ENCODE measurements at regions not wholly inside any gene's neighbourhood (a gene's known extent, or its start where the extent isn't known, plus 50 kb on each side); places are given as distances from the start of the nearest gene placed in this dataset.
A peak's percentile ranks its signal among the peaks of the same experiment; 100 is the strongest.

GRCh38 chr7:17206349-17206905 is 92.0 kb upstream of the AHR start (continued):
- TF ChIP-seq ZHX1 (CRISPR knock-in tag; IDR thresholded peaks at IDR 0.05; ENCODE audit: low read depth) (no peak; the same call in 1 of the 2 replicates), SP4 (CRISPR knock-in tag; IDR thresholded peaks at IDR 0.05) (no peak), ZSCAN31 (CRISPR knock-in tag; IDR thresholded peaks at IDR 0.05; ENCODE audit: low read depth) (no peak), ZSCAN29 (CRISPR knock-in tag; conservative IDR thresholded peaks at IDR 0.05) (peak; percentile 81), JUNB (CRISPR knock-in tag; IDR thresholded peaks at IDR 0.05; ENCODE audit: borderline replicate concordance) (peak; percentile 80; the same call in 1 of the 2 replicates), EP300 (IDR thresholded peaks at IDR 0.05; ENCODE audit: low read depth in 2 of 2, low read length in 2 of 2) (peak; percentile 92 to 93; a peak in 3 of 4 replicates), EP300 (CRISPR knock-in tag; IDR thresholded peaks at IDR 0.05; ENCODE audit: borderline replicate concordance) (peak; percentile 91), HES4 (CRISPR knock-in tag; IDR thresholded peaks at IDR 0.05; ENCODE audit: borderline replicate concordance) (no peak), GATAD2A (CRISPR knock-in tag; IDR thresholded peaks at IDR 0.05) (peak; percentile 94), SIX4 (CRISPR knock-in tag; IDR thresholded peaks at IDR 0.05) (peak; percentile 99), THRA (CRISPR knock-in tag; IDR thresholded peaks at IDR 0.05; ENCODE audit: borderline replicate concordance) (peak; percentile 57; the same call in 1 of the 2 replicates), KDM6A (CRISPR knock-in tag; IDR thresholded peaks at IDR 0.05; ENCODE audit: low read depth) (peak; percentile 78), PLRG1 (conservative IDR thresholded peaks at IDR 0.05) (no peak), HOXA3 (CRISPR knock-in tag; IDR thresholded peaks at IDR 0.05) (peak; percentile 82), ZMYM3 (CRISPR knock-in tag; IDR thresholded peaks at IDR 0.05) (peak; percentile 12; the same call in 1 of the 2 replicates), HNRNPUL1 (IDR thresholded peaks at IDR 0.05; ENCODE audit: low read depth, low read length) (0 out of 2 replicates have a peak, but pooled peaks have one; percentile 40), ZNF772 (CRISPR knock-in tag; IDR thresholded peaks at IDR 0.05) (peak; percentile 59; the same call in 1 of the 2 replicates), NR2F2 (IDR thresholded peaks at IDR 0.05; ENCODE audit: borderline replicate concordance, low read depth) (peak; percentile 92), FOXP1 (IDR thresholded peaks at IDR 0.05) (peak; percentile 98), FOXP1 (CRISPR knock-in tag; IDR thresholded peaks at IDR 0.05) (peak; percentile 98), HHEX (CRISPR knock-in tag; IDR thresholded peaks at IDR 0.05) (peak; percentile 94), GTF2F1 (IDR thresholded peaks at IDR 0.05; ENCODE audit: low read length) (no peak), NCOR1 (IDR thresholded peaks at IDR 0.05; ENCODE audit: borderline replicate concordance, low read length) (peak; percentile 92; the same call in 1 of the 2 replicates), ELF4 (CRISPR knock-in tag; IDR thresholded peaks at IDR 0.05; ENCODE audit: borderline replicate concordance) (0 out of 2 replicates have a peak, but pooled peaks have one; percentile 33), ZNF564 (CRISPR knock-in tag; IDR thresholded peaks at IDR 0.05) (peak; percentile 28; the same call in 1 of the 2 replicates)
- TF ChIP-seq, protein P1, sequence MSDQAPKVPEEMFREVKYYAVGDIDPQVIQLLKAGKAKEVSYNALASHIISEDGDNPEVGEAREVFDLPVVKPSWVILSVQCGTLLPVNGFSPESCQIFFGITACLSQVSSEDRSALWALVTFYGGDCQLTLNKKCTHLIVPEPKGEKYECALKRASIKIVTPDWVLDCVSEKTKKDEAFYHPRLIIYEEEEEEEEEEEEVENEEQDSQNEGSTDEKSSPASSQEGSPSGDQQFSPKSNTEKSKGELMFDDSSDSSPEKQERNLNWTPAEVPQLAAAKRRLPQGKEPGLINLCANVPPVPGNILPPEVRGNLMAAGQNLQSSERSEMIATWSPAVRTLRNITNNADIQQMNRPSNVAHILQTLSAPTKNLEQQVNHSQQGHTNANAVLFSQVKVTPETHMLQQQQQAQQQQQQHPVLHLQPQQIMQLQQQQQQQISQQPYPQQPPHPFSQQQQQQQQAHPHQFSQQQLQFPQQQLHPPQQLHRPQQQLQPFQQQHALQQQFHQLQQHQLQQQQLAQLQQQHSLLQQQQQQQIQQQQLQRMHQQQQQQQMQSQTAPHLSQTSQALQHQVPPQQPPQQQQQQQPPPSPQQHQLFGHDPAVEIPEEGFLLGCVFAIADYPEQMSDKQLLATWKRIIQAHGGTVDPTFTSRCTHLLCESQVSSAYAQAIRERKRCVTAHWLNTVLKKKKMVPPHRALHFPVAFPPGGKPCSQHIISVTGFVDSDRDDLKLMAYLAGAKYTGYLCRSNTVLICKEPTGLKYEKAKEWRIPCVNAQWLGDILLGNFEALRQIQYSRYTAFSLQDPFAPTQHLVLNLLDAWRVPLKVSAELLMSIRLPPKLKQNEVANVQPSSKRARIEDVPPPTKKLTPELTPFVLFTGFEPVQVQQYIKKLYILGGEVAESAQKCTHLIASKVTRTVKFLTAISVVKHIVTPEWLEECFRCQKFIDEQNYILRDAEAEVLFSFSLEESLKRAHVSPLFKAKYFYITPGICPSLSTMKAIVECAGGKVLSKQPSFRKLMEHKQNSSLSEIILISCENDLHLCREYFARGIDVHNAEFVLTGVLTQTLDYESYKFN (CRISPR knock-in tag; conservative IDR thresholded peaks at IDR 0.05) = peak; percentile 96

Data from HepG2 (cell line).